ENCODE measurements at regions not wholly inside any gene's neighbourhood (a gene's known extent, or its start where the extent isn't known, plus 50 kb on each side); places are given as distances from the start of the nearest gene placed in this dataset.
"Not testable (repeated sequence)": the region's sequence is repeated elsewhere in the genome, so short reads cannot be mapped to it uniquely, and the experiment has no call there.

DNA sequence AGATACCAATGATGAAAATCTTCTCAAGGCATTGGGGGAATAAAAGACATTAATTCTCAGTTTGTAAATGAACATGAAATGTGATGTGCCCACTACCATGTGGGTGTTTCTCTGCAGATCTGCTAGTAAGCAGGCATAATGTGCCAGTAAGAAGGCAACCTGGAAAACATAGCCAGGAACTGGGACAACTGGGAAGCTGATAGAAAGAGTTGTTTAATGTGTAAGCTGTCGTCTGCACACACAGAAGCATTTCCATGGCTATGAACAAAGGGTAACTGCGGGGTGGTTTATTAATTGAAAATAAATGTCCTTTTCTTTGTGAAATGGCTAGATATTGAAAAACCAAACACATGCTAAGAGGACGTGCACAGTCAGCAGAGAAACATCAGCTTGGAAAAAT, 52.0 kb downstream of the ZC3H11B start:
- Histone ChIP-seq H3K27me3 (ENCODE audit: control insufficient read depth in 1 of 2, insufficient read depth in 2 of 2, low read length in 2 of 2) (no peaks in the 10 kb centered on the region), H3K9me3 (ENCODE audit: low read length) (no peaks in the 10 kb centered on the region), H3K27ac (ENCODE audit: low read depth, low read length) (no peak overlapping the region), H3K36me3 (ENCODE audit: insufficient read depth, low read length) (no peaks in the 10 kb centered on the region), H3K9ac (ENCODE audit: low read length) (no peak overlapping the region), H3K4me3 (ENCODE audit: low read depth in 1 of 2, low read length in 2 of 2) (no peak overlapping the region), H3K4me1 (ENCODE audit: insufficient read depth, low read length) (peaks cover 4% of the 10 kb centered on the region)

GRCh38 chr1:219559899-219560298, 53.0 kb downstream of the ZC3H11B start:
- H3K27ac ChIP-seq (ENCODE audit: low read depth, low read length) = no peak overlapping the region
- no peaks in the 10 kb centered on the region for H3K9me3 ChIP-seq (ENCODE audit: low read length)
- no peaks in the 10 kb centered on the region for H3K27me3 ChIP-seq (ENCODE audit: control insufficient read depth in 1 of 2, insufficient read depth in 2 of 2, low read length in 2 of 2)
- H3K4me1 ChIP-seq (ENCODE audit: insufficient read depth, low read length) = peaks cover 14% of the 10 kb centered on the region
- no peak overlapping the region for H3K4me3 ChIP-seq (ENCODE audit: low read depth in 1 of 2, low read length in 2 of 2)
- H3K36me3 ChIP-seq (ENCODE audit: insufficient read depth, low read length) = no peaks in the 10 kb centered on the region
- no peak overlapping the region for H3K9ac ChIP-seq (ENCODE audit: low read length)

GRCh38 chr1:219555806-219556205, 57.1 kb downstream of the ZC3H11B start:
- H3K4me3 ChIP-seq (ENCODE audit: low read depth in 1 of 2, low read length in 2 of 2) = no peak overlapping the region

GRCh38 chr1:219555031-219555692, 57.7 kb downstream of the ZC3H11B start:
- H3K4me3 ChIP-seq (ENCODE audit: low read depth in 1 of 2, low read length in 2 of 2) = no peak overlapping the region
- no peak overlapping the region for H3K9ac ChIP-seq (ENCODE audit: low read length)
- H3K4me1 ChIP-seq (ENCODE audit: insufficient read depth, low read length) = peaks cover 17% of the 10 kb centered on the region
- H3K9me3 ChIP-seq (ENCODE audit: low read length) = no peaks in the 10 kb centered on the region
- no peak overlapping the region for H3K27ac ChIP-seq (ENCODE audit: low read depth, low read length)
- no peaks in the 10 kb centered on the region for H3K36me3 ChIP-seq (ENCODE audit: insufficient read depth, low read length)
- H3K27me3 ChIP-seq (ENCODE audit: control insufficient read depth in 1 of 2, insufficient read depth in 2 of 2, low read length in 2 of 2) = no peaks in the 10 kb centered on the region

More at GRCh38 chr1:219555806-219556205, 57.1 kb downstream of the ZC3H11B start:
- no peaks in the 10 kb centered on the region for H3K27me3 ChIP-seq (ENCODE audit: control insufficient read depth in 1 of 2, insufficient read depth in 2 of 2, low read length in 2 of 2)
- no peaks in the 10 kb centered on the region for H3K36me3 ChIP-seq (ENCODE audit: insufficient read depth, low read length)
- no peak overlapping the region for H3K27ac ChIP-seq (ENCODE audit: low read depth, low read length)
- H3K9me3 ChIP-seq (ENCODE audit: low read length) = no peaks in the 10 kb centered on the region
- no peak overlapping the region for H3K9ac ChIP-seq (ENCODE audit: low read length)
- H3K4me1 ChIP-seq (ENCODE audit: insufficient read depth, low read length) = peaks cover 17% of the 10 kb centered on the region

GRCh38 chr1:219553934-219554502, 58.9 kb downstream of the ZC3H11B start:
- H3K4me1 ChIP-seq (ENCODE audit: insufficient read depth, low read length) = peaks cover 17% of the 10 kb centered on the region
- no peaks in the 10 kb centered on the region for H3K36me3 ChIP-seq (ENCODE audit: insufficient read depth, low read length)
- H3K27me3 ChIP-seq (ENCODE audit: control insufficient read depth in 1 of 2, insufficient read depth in 2 of 2, low read length in 2 of 2) = no peaks in the 10 kb centered on the region
- H3K4me3 ChIP-seq (ENCODE audit: low read depth in 1 of 2, low read length in 2 of 2) = no peak overlapping the region
- H3K27ac ChIP-seq (ENCODE audit: low read depth, low read length) = no peak overlapping the region
- H3K9ac ChIP-seq (ENCODE audit: low read length) = no peak overlapping the region
- no peaks in the 10 kb centered on the region for H3K9me3 ChIP-seq (ENCODE audit: low read length)

DNA sequence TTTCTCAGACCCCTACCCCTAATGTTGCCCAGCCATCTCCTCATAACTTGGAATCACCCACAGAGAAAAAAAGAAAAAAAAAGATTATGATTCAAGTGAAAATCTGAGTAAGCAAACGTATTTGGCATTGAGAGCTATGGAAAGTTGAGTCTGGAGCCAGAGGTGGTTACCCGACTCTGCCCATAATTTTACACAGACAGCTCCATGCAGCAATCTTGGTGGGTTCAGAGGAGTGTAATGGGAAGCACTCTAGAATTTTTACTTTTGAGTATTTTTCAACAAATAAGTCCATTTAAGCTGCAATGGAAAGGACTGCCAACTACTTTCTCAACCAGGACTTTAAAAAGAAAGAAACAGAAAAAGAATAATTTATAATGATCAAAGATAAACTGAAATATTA, 62.7 kb downstream of the ZC3H11B start:
- peaks cover 6% of the 10 kb centered on the region for H3K4me1 ChIP-seq (ENCODE audit: insufficient read depth, low read length)
- H3K27ac ChIP-seq (ENCODE audit: low read depth, low read length) = no peak overlapping the region
- no peak overlapping the region for H3K4me3 ChIP-seq (ENCODE audit: low read depth in 1 of 2, low read length in 2 of 2)
- H3K9me3 ChIP-seq (ENCODE audit: low read length) = no peaks in the 10 kb centered on the region
- H3K36me3 ChIP-seq (ENCODE audit: insufficient read depth, low read length) = no peaks in the 10 kb centered on the region
- H3K9ac ChIP-seq (ENCODE audit: low read length) = no peak overlapping the region
- no peaks in the 10 kb centered on the region for H3K27me3 ChIP-seq (ENCODE audit: control insufficient read depth in 1 of 2, insufficient read depth in 2 of 2, low read length in 2 of 2)

DNA sequence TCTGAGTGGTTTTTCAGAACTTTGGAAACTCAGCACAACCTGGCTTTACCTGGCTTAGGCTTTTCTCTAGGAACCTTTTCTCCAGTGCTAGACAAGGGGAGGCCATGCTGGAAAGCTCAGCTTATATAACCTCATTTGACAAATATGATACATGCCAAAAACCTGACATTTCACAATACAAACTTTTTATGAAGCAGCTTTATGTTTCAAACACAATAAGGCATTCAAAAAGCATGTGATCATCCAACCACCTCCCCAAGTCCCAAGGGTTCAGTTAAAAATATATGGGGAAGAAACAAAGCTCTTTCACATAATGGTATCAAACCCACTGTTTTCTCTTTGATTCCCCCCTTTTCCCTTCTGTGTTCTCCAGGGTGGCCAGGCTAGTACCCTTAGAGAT, 63.7 kb downstream of the ZC3H11B start:
- Histone ChIP-seq H3K9ac (ENCODE audit: low read length) (no peak overlapping the region), H3K36me3 (ENCODE audit: insufficient read depth, low read length) (no peaks in the 10 kb centered on the region), H3K4me1 (ENCODE audit: insufficient read depth, low read length) (no peaks in the 10 kb centered on the region)

GRCh38 chr1:219548386-219548785, 64.5 kb downstream of the ZC3H11B start:
- Histone ChIP-seq H3K4me3 (ENCODE audit: low read depth in 1 of 2, low read length in 2 of 2) (no peak overlapping the region), H3K27ac (ENCODE audit: low read depth, low read length) (no peak overlapping the region), H3K27me3 (ENCODE audit: control insufficient read depth in 1 of 2, insufficient read depth in 2 of 2, low read length in 2 of 2) (no peaks in the 10 kb centered on the region), H3K4me1 (ENCODE audit: insufficient read depth, low read length) (no peaks in the 10 kb centered on the region), H3K9me3 (ENCODE audit: low read length) (no peaks in the 10 kb centered on the region), H3K36me3 (ENCODE audit: insufficient read depth, low read length) (no peaks in the 10 kb centered on the region), H3K9ac (ENCODE audit: low read length) (no peak overlapping the region)

More for the DNA sequence above, 63.7 kb downstream of the ZC3H11B start:
- Histone ChIP-seq H3K27me3 (ENCODE audit: control insufficient read depth in 1 of 2, insufficient read depth in 2 of 2, low read length in 2 of 2) (no peaks in the 10 kb centered on the region), H3K4me3 (ENCODE audit: low read depth in 1 of 2, low read length in 2 of 2) (no peak overlapping the region), H3K27ac (ENCODE audit: low read depth, low read length) (no peak overlapping the region), H3K9me3 (ENCODE audit: low read length) (no peaks in the 10 kb centered on the region)

DNA sequence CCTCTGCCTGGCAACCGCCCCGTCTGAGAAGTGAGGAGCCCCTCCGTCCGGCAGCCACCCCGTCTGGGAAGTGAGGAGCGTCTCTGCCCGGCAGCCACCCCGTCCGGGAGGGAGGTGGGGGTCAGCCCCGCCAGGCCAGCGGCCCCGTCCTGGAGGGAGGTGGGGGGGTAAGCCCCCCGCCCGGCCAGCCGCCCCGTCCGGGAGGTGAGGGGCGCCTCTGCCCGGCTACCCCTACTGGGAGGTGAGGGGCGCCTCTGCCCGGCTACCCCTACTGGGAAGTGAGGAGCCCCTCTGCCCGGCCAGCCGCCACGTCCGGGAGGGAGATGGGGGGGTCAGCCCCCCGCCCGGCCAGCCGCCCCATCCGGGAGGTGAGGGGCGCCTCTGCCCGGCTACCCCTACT, 67.1 kb downstream of the ZC3H11B start:
- not testable (repeated sequence) for H3K36me3 ChIP-seq (ENCODE audit: insufficient read depth, low read length); H3K9ac ChIP-seq (ENCODE audit: low read length); H3K9me3 ChIP-seq (ENCODE audit: low read length); H3K27me3 ChIP-seq (ENCODE audit: control insufficient read depth in 1 of 2, insufficient read depth in 2 of 2, low read length in 2 of 2); H3K4me3 ChIP-seq (ENCODE audit: low read depth in 1 of 2, low read length in 2 of 2); H3K27ac ChIP-seq (ENCODE audit: low read depth, low read length); H3K4me1 ChIP-seq (ENCODE audit: insufficient read depth, low read length)

- no peaks in the 10 kb centered on the region for H3K36me3 ChIP-seq (ENCODE audit: insufficient read depth, low read length)
Measured at GRCh38 chr1:219544163-219544846, 68.6 kb downstream of the ZC3H11B start.

GRCh38 chr1:219542828-219543518, 69.9 kb downstream of the ZC3H11B start:
- Histone ChIP-seq H3K4me1 (ENCODE audit: insufficient read depth, low read length) (no peaks in the 10 kb centered on the region), H3K4me3 (ENCODE audit: low read depth in 1 of 2, low read length in 2 of 2) (no peak overlapping the region), H3K27me3 (ENCODE audit: control insufficient read depth in 1 of 2, insufficient read depth in 2 of 2, low read length in 2 of 2) (no peaks in the 10 kb centered on the region), H3K9me3 (ENCODE audit: low read length) (no peaks in the 10 kb centered on the region), H3K36me3 (ENCODE audit: insufficient read depth, low read length) (no peaks in the 10 kb centered on the region), H3K27ac (ENCODE audit: low read depth, low read length) (no peak overlapping the region), H3K9ac (ENCODE audit: low read length) (no peak overlapping the region)

More at GRCh38 chr1:219544163-219544846, 68.6 kb downstream of the ZC3H11B start:
- H3K4me1 ChIP-seq (ENCODE audit: insufficient read depth, low read length) = no peaks in the 10 kb centered on the region
- H3K9ac ChIP-seq (ENCODE audit: low read length) = no peak overlapping the region
- no peaks in the 10 kb centered on the region for H3K9me3 ChIP-seq (ENCODE audit: low read length)
- no peak overlapping the region for H3K4me3 ChIP-seq (ENCODE audit: low read depth in 1 of 2, low read length in 2 of 2)
- no peaks in the 10 kb centered on the region for H3K27me3 ChIP-seq (ENCODE audit: control insufficient read depth in 1 of 2, insufficient read depth in 2 of 2, low read length in 2 of 2)
- H3K27ac ChIP-seq (ENCODE audit: low read depth, low read length) = no peak overlapping the region

Data from muscle layer of colon (tissue), 2 donors.